ENCODE measurements at regions not wholly inside any gene's neighbourhood (a gene's known extent, or its start where the extent isn't known, plus 50 kb on each side); places are given as distances from the start of the nearest gene placed in this dataset.

GRCh38 chr7:16951483-16952080, 69.8 kb upstream of the AGR3 start:
- TF ChIP-seq CTCF (IDR thresholded peaks at IDR 0.05; ENCODE audit: insufficient read depth, low read length, poor library complexity, severe bottlenecking) (no peak), EZH2phosphoT487 (conservative IDR thresholded peaks at IDR 0.05; ENCODE audit: low read length) (no peak)
